ENCODE measurements at regions not wholly inside any gene's neighbourhood (a gene's known extent, or its start where the extent isn't known, plus 50 kb on each side); places are given as distances from the start of the nearest gene placed in this dataset.
"Not testable (repeated sequence)": the region's sequence is repeated elsewhere in the genome, so short reads cannot be mapped to it uniquely, and the experiment has no call there.

GRCh38 chr2:33712674-33713073 is 113.6 kb upstream of the FAM98A start:
- no peak for DNase-seq

GRCh38 chr2:33709951-33710350 is 110.9 kb upstream of the FAM98A start:
- no peak for DNase-seq

- DNase-seq = no peak
Observed at GRCh38 chr2:33707312-33707711, 108.2 kb upstream of the FAM98A start.

GRCh38 chr2:33706410-33706809 is 107.3 kb upstream of the FAM98A start:
- no peak for DNase-seq

GRCh38 chr2:33704406-33704855 is 105.3 kb upstream of the FAM98A start:
- no peak for DNase-seq

GRCh38 chr2:33696234-33696633 is 97.1 kb upstream of the FAM98A start:
- no peak for DNase-seq

GRCh38 chr2:33694904-33695303 is 95.8 kb upstream of the FAM98A start:
- DNase-seq = no peak

GRCh38 chr2:33690686-33691085 is 91.6 kb upstream of the FAM98A start:
- not testable (repeated sequence) for DNase-seq

GRCh38 chr2:33681364-33681757 is 82.3 kb upstream of the FAM98A start:
- DNase-seq = no peak

GRCh38 chr2:33680644-33681363 is 81.7 kb upstream of the FAM98A start:
- DNase-seq = no peak

- no peak for DNase-seq
Observed at GRCh38 chr2:33678436-33678835, 79.3 kb upstream of the FAM98A start.

GRCh38 chr2:33673937-33674336 is 74.8 kb upstream of the FAM98A start:
- DNase-seq = no peak

GRCh38 chr2:33672896-33673295 is 73.8 kb upstream of the FAM98A start:
- no peak for DNase-seq

- no peak for DNase-seq
Observed at GRCh38 chr2:33672389-33672788, 73.3 kb upstream of the FAM98A start.

- no peak for DNase-seq
Observed at GRCh38 chr2:33671198-33671597, 72.1 kb upstream of the FAM98A start.

GRCh38 chr2:33670392-33670937 is 71.4 kb upstream of the FAM98A start:
- DNase-seq = no peak

GRCh38 chr2:33666879-33667278 is 67.8 kb upstream of the FAM98A start:
- DNase-seq = no peak

- DNase-seq = no peak
Observed at GRCh38 chr2:33665039-33665438, 65.9 kb upstream of the FAM98A start.

GRCh38 chr2:33660416-33661123 is 61.5 kb upstream of the FAM98A start:
- no peak for DNase-seq

GRCh38 chr2:33655626-33656320 is 56.7 kb upstream of the FAM98A start:
- DNase-seq = no peak

GRCh38 chr2:33652830-33653229 is 53.7 kb upstream of the FAM98A start:
- no peak for DNase-seq

GRCh38 chr2:33650171-33650570 is 51.1 kb upstream of the FAM98A start:
- no peak for DNase-seq

Data from NCI-H2029 treated with DMSO at 0.1 percent for 48 hours (cell line).